ENCODE measurements at regions not wholly inside any gene's neighbourhood (a gene's known extent, or its start where the extent isn't known, plus 50 kb on each side); places are given as distances from the start of the nearest gene placed in this dataset.

- DNase-seq, result no peak
Measured at GRCh38 chr13:73929287-73929932, 204.8 kb downstream of the KLF12 start.

- DNase-seq, result no peak
Measured at GRCh38 chr13:73924607-73925006, 209.6 kb downstream of the KLF12 start.

- no peak for DNase-seq
Measured at GRCh38 chr13:73922493-73923393, 211.5 kb downstream of the KLF12 start.

- no peak for DNase-seq
Measured at GRCh38 chr13:73918691-73919090, 215.5 kb downstream of the KLF12 start.

- DNase-seq, result no peak
Measured at GRCh38 chr13:73913751-73914518, 220.3 kb downstream of the KLF12 start.

GRCh38 chr13:73913079-73913740, 221.0 kb downstream of the KLF12 start:
- no peak for DNase-seq

GRCh38 chr13:73911361-73911760, 222.8 kb downstream of the KLF12 start:
- DNase-seq, result no peak

- DNase-seq, result no peak
Measured at GRCh38 chr13:73910733-73911132, 223.5 kb downstream of the KLF12 start.

- no peak for DNase-seq
Measured at GRCh38 chr13:73908809-73909208, 225.4 kb downstream of the KLF12 start.

- no peak for DNase-seq
Measured at GRCh38 chr13:73904625-73905024, 229.6 kb downstream of the KLF12 start.

- DNase-seq, result no peak
Measured at GRCh38 chr13:73903561-73903960, 230.6 kb downstream of the KLF12 start.

- DNase-seq, result no peak
Measured at GRCh38 chr13:73902847-73903246, 231.4 kb downstream of the KLF12 start.

- no peak for DNase-seq
Measured at GRCh38 chr13:73902296-73902695, 231.9 kb downstream of the KLF12 start.

- no peak for DNase-seq
Measured at GRCh38 chr13:73901324-73902068, 232.7 kb downstream of the KLF12 start.

GRCh38 chr13:73900591-73900990, 233.6 kb downstream of the KLF12 start:
- no peak for DNase-seq

GRCh38 chr13:73898899-73899298, 235.3 kb downstream of the KLF12 start:
- DNase-seq, result no peak

GRCh38 chr13:73898276-73898675, 235.9 kb downstream of the KLF12 start:
- no peak for DNase-seq

- no peak for DNase-seq
Measured at GRCh38 chr13:73894995-73895571, 239.1 kb downstream of the KLF12 start.

GRCh38 chr13:73893833-73894232, 240.4 kb downstream of the KLF12 start:
- no peak for DNase-seq

- no peak for DNase-seq
Measured at GRCh38 chr13:73891805-73892204, 242.4 kb downstream of the KLF12 start.

GRCh38 chr13:73883162-73883561, 251.0 kb downstream of the KLF12 start:
- no peak for DNase-seq

GRCh38 chr13:73880365-73880764, 253.8 kb downstream of the KLF12 start:
- no peak for DNase-seq
